ENCODE measurements at regions not wholly inside any gene's neighbourhood (a gene's known extent, or its start where the extent isn't known, plus 50 kb on each side); places are given as distances from the start of the nearest gene placed in this dataset.

DNA sequence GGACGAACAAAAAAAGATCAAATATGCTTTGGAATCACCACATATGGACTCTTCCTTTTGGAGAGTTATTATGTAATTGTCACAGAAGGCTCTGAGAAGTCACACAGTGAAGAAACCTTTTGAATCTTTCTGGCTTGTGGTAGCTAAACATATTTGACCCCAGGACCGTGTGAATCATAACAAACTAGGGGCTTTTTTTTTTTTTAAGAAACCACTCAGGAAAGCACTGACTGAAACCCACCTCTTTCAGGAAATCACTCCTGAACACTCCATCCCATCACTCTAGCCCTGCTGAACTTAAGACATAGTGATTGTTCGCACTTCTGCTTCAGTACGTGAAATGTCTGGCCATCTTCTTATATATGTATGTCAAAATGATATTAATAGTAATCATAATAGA, 495.9 kb upstream of the ARID1B start:
- Histone ChIP-seq H3K36me3 (replicated peaks; ENCODE audit: low read depth, low read length) (no peaks in the 10 kb centered on the region), H3K4me3 (ENCODE audit: low read length) (no peak overlapping the region), H4K20me1 (ENCODE audit: insufficient read depth, low read length) (no peaks in the 10 kb centered on the region), H3K27me3 (ENCODE audit: low read depth, low read length) (no peaks in the 10 kb centered on the region), H3K4me1 (ENCODE audit: low read length) (no peaks in the 10 kb centered on the region), H3K79me2 (ENCODE audit: low read length) (no peaks in the 10 kb centered on the region), H3K27ac (ENCODE audit: low read length) (no peak overlapping the region), H2AFZ (ENCODE audit: low read depth, low read length) (no peak overlapping the region), H3K9ac (ENCODE audit: low read length) (no peak overlapping the region), H3K4me2 (ENCODE audit: low read length) (no peak overlapping the region), H3K9me3 (ENCODE audit: insufficient read depth, low read length) (no peaks in the 10 kb centered on the region)
- TF ChIP-seq, protein P1, sequence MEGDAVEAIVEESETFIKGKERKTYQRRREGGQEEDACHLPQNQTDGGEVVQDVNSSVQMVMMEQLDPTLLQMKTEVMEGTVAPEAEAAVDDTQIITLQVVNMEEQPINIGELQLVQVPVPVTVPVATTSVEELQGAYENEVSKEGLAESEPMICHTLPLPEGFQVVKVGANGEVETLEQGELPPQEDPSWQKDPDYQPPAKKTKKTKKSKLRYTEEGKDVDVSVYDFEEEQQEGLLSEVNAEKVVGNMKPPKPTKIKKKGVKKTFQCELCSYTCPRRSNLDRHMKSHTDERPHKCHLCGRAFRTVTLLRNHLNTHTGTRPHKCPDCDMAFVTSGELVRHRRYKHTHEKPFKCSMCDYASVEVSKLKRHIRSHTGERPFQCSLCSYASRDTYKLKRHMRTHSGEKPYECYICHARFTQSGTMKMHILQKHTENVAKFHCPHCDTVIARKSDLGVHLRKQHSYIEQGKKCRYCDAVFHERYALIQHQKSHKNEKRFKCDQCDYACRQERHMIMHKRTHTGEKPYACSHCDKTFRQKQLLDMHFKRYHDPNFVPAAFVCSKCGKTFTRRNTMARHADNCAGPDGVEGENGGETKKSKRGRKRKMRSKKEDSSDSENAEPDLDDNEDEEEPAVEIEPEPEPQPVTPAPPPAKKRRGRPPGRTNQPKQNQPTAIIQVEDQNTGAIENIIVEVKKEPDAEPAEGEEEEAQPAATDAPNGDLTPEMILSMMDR (IDR thresholded peaks at IDR 0.05; ENCODE audit: low read depth, low read length), result no peak
- TF ChIP-seq EZH2phosphoT487 (IDR thresholded peaks at IDR 0.05; ENCODE audit: low read depth), result no peak

- H3K36me3 ChIP-seq (replicated peaks; ENCODE audit: low read depth, low read length), result no peaks in the 10 kb centered on the region
- H3K9me3 ChIP-seq (ENCODE audit: insufficient read depth, low read length), result no peaks in the 10 kb centered on the region
- H3K27me3 ChIP-seq (ENCODE audit: low read depth, low read length), result no peaks in the 10 kb centered on the region
- H3K4me2 ChIP-seq (ENCODE audit: low read length), result no peak overlapping the region
- H3K4me3 ChIP-seq (ENCODE audit: low read length), result no peak overlapping the region
- no peaks in the 10 kb centered on the region for H3K79me2 ChIP-seq (ENCODE audit: low read length)
- H3K27ac ChIP-seq (ENCODE audit: low read length), result no peak overlapping the region
- no peak overlapping the region for H2AFZ ChIP-seq (ENCODE audit: low read depth, low read length)
- no peaks in the 10 kb centered on the region for H3K4me1 ChIP-seq (ENCODE audit: low read length)
- H4K20me1 ChIP-seq (ENCODE audit: insufficient read depth, low read length), result no peaks in the 10 kb centered on the region
- TF ChIP-seq, protein P1 (IDR thresholded peaks at IDR 0.05; ENCODE audit: low read depth, low read length), result no peak
- no peak for TF ChIP-seq EZH2phosphoT487 (IDR thresholded peaks at IDR 0.05; ENCODE audit: low read depth)
- no peak overlapping the region for H3K9ac ChIP-seq (ENCODE audit: low read length)
Observed at GRCh38 chr6:156280065-156280464, 497.1 kb upstream of the ARID1B start.

GRCh38 chr6:156279261-156279969, 497.8 kb upstream of the ARID1B start:
- Histone ChIP-seq H3K4me1 (ENCODE audit: low read length) (no peaks in the 10 kb centered on the region), H3K36me3 (replicated peaks; ENCODE audit: low read depth, low read length) (no peaks in the 10 kb centered on the region), H3K9me3 (ENCODE audit: insufficient read depth, low read length) (no peaks in the 10 kb centered on the region), H3K9ac (ENCODE audit: low read length) (no peak overlapping the region), H3K79me2 (ENCODE audit: low read length) (no peaks in the 10 kb centered on the region), H3K4me2 (ENCODE audit: low read length) (no peak overlapping the region), H3K27me3 (ENCODE audit: low read depth, low read length) (no peaks in the 10 kb centered on the region), H3K27ac (ENCODE audit: low read length) (no peak overlapping the region), H4K20me1 (ENCODE audit: insufficient read depth, low read length) (no peaks in the 10 kb centered on the region), H2AFZ (ENCODE audit: low read depth, low read length) (no peak overlapping the region), H3K4me3 (ENCODE audit: low read length) (no peak overlapping the region)
- TF ChIP-seq, protein P1 (IDR thresholded peaks at IDR 0.05; ENCODE audit: low read depth, low read length), result no peak
- no peak for TF ChIP-seq EZH2phosphoT487 (IDR thresholded peaks at IDR 0.05; ENCODE audit: low read depth)

DNA sequence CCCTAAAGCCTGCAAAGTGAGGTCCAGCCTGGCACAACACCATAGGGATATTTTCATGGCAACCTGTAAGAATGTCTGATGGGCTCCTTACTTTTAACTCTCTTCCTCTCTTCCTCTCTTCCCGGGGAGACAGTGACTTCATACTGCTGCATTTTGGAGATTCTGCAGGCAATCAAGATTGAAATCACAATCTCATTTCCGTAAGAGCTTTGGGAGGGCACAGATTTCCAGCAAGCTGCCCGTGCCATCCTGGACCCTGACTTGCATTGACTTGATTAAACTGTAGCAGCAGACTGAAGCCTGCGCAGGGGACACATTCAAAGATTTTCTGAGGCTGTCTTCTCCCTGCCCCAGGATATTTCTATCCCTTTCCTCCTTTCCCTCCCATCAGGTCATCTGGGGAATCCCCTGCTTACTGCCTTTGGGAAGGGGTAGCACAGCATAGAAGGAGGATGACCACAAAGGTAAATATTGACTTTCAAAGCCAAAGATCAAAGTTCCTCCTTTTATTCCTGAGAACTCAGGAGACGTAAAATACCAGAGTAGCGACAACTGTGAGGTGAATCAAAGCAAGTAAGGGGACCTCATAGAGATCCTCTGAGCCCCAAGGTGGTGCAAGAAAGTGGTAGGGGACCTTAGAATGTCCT, 504.0 kb upstream of the ARID1B start:
- no peak overlapping the region for H3K9ac ChIP-seq (ENCODE audit: low read length)
- no peak overlapping the region for H3K27ac ChIP-seq (ENCODE audit: low read length)
- no peaks in the 10 kb centered on the region for H3K27me3 ChIP-seq (ENCODE audit: low read depth, low read length)
- H3K4me2 ChIP-seq (ENCODE audit: low read length), result no peak overlapping the region
- H2AFZ ChIP-seq (ENCODE audit: low read depth, low read length), result no peak overlapping the region
- H4K20me1 ChIP-seq (ENCODE audit: insufficient read depth, low read length), result no peaks in the 10 kb centered on the region
- H3K4me3 ChIP-seq (ENCODE audit: low read length), result no peak overlapping the region
- H3K36me3 ChIP-seq (replicated peaks; ENCODE audit: low read depth, low read length), result no peaks in the 10 kb centered on the region
- H3K4me1 ChIP-seq (ENCODE audit: low read length), result no peaks in the 10 kb centered on the region
- H3K79me2 ChIP-seq (ENCODE audit: low read length), result no peaks in the 10 kb centered on the region
- TF ChIP-seq EZH2phosphoT487 (IDR thresholded peaks at IDR 0.05; ENCODE audit: low read depth), result no peak
- TF ChIP-seq, protein P1 (IDR thresholded peaks at IDR 0.05; ENCODE audit: low read depth, low read length), result no peak
- no peaks in the 10 kb centered on the region for H3K9me3 ChIP-seq (ENCODE audit: insufficient read depth, low read length)
